Fibroblast of pulmonary artery (primary cell): ENCODE measurements at regions not wholly inside any gene's neighbourhood (a gene's known extent, or its start where the extent isn't known, plus 50 kb on each side); places are given as distances from the start of the nearest gene placed in this dataset.
"Not testable (repeated sequence)": the region's sequence is repeated elsewhere in the genome, so short reads cannot be mapped to it uniquely, and the experiment has no call there.

Experiments used
- DNase-seq: peaks from one replicate; pipeline ENCODE4 v3.0.0-alpha.2; 2010; ENCODE audit warnings: low read depth
- H3K4me3 ChIP-seq: replicated peaks from 2 replicates; pipeline ENCODE4 v1.5.1; 2011; ENCODE audit warnings: low read depth, mild to moderate bottlenecking, control low read depth, low read length, moderate library complexity
- CTCF ChIP-seq: IDR thresholded peaks from 2 replicates; pipeline ENCODE4 v1.5.1; 2011; ENCODE audit warnings: mild to moderate bottlenecking, control low read depth, low read length, inconsistent platforms; ENCODE audit errors: missing control alignments

GRCh38 chrX:9376111-9376510 is 88.7 kb upstream of the TBL1X start:
- TF ChIP-seq CTCF = no peak
- DNase-seq = no peak
- no peak overlapping the region for H3K4me3 ChIP-seq

DNA sequence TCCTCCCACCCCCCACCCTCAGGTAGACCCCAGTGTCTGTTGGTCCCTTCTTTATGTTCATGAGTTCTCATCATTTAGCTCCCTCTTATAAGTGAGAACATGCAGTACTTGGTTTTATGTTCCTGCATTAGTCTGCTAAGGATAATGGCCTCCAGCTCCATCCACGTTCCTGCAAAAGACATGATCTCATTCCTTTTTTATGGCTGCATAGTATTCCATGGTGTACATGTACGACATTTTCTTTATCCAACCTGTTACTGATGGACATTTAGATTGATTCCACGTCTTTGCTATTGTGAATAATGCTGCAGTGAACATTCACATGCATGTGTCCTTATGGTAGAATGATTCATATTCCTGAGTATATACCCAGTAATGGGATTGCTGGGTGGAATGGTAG is 87.6 kb upstream of the TBL1X start:
- H3K4me3 ChIP-seq, DNase-seq: not testable (repeated sequence)

GRCh38 chrX:9378980-9379696 is 85.7 kb upstream of the TBL1X start:
- H3K4me3 ChIP-seq = no peak overlapping the region
- peak; percentile 62 for DNase-seq
- no peak for TF ChIP-seq CTCF

DNA sequence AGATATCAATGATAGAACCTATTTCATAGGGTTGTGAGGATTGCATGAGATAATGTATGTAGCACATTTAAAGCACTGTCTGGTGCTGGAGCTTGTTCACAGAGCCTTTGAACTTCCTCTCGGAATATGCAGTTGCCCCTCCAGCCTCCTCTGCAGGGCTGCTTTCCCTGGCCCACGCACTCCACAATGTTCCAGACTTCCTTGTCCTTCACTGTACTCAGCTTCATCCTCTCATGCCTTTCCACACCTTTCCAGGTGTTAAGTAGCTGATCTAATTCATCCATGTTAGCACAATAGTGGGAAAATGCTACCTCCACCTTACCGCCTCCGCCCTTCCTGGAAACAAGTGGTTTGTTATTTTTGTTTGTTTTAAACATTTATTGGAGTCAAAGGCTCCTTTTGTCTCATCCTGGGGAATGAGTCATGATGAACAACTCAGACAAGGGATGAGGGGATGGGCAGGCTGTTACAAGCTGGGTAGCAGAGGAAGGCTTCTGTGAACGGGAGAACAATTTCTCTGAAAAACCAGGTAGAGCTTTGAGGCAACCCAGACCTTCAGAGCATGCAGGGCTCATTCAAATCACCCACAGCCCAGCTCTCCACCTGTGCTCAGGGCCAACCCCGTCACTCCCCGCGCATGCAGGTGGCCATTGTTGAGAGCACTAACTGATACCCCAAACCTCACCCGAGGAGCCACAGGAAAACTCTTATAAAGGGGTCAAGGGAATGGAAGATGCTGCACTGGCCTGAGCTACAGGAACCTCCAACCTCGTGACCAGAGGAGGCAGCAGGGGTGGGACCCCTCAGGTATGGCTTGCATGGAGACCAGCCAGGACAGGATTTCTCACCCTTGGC is 84.9 kb upstream of the TBL1X start:
- H3K4me3 ChIP-seq = no peak overlapping the region
- peak; percentile 37 for DNase-seq
- no peak for TF ChIP-seq CTCF

GRCh38 chrX:9383655-9384054 is 81.2 kb upstream of the TBL1X start:
- no peak for DNase-seq
- H3K4me3 ChIP-seq = no peak overlapping the region
- no peak for TF ChIP-seq CTCF

DNA sequence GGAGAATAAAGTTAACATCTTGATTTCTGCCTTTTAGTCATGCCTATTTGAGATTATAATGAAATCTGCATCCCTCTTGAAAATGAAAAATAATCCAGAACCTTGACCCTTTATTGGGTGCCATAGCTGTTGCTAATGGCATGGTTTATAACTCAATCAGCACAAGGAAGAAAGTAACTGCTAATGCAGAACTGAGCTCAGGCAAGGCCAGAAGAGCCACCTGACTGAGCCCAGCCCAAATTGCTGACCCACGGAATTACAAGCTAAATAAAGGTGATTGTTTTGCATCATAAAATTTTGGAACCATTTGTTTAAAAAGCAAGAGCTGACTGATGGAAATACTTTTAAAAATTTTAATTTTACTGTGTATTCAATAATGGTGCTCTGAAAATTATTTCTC is 76.4 kb upstream of the TBL1X start:
- H3K4me3 ChIP-seq = no peak overlapping the region
- no peak for TF ChIP-seq CTCF
- DNase-seq = no peak

- no peak overlapping the region for H3K4me3 ChIP-seq
- DNase-seq = no peak
Measured at GRCh38 chrX:9390121-9390520, 74.7 kb upstream of the TBL1X start.

More at GRCh38 chrX:9390121-9390520, 74.7 kb upstream of the TBL1X start:
- TF ChIP-seq CTCF = no peak
